ENCODE measurements at regions not wholly inside any gene's neighbourhood (a gene's known extent, or its start where the extent isn't known, plus 50 kb on each side); places are given as distances from the start of the nearest gene placed in this dataset.

- Histone ChIP-seq H3K36me3 (replicated peaks; ENCODE audit: insufficient read depth, low read length) (no peaks in the 10 kb centered on the region), H3K4me3 (ENCODE audit: low read length) (no peak overlapping the region), H3K4me2 (ENCODE audit: low read depth, low read length) (no peak overlapping the region), H3K27ac (ENCODE audit: low read length) (no peak overlapping the region), H4K20me1 (ENCODE audit: insufficient read depth, low read length) (no peaks in the 10 kb centered on the region), H3F3A (ENCODE audit: insufficient read depth, low read length) (no peaks in the 10 kb centered on the region), H3K9ac (ENCODE audit: low read length) (no peak overlapping the region), H3K27me3 (replicated peaks; ENCODE audit: insufficient read depth, low read length) (no peaks in the 10 kb centered on the region), H3K79me2 (ENCODE audit: low read length) (no peaks in the 10 kb centered on the region), H2AFZ (ENCODE audit: low read length) (no peak overlapping the region), H3K9me3 (replicated peaks; ENCODE audit: insufficient read depth, low read length) (no peaks in the 10 kb centered on the region), H3K9me2 (replicated peaks; ENCODE audit: insufficient read depth, low read length) (no peaks in the 10 kb centered on the region), H3K4me1 (ENCODE audit: low read length) (no peaks in the 10 kb centered on the region)
- TF ChIP-seq EZH2phosphoT487 (IDR thresholded peaks at IDR 0.05; ENCODE audit: low read length) (no peak), EZH2 (optimal IDR thresholded peaks at IDR 0.05; ENCODE audit: low read depth, low read length) (no peak), CTCF (IDR thresholded peaks at IDR 0.05; ENCODE audit: low read length) (no peak)
- DNase-seq: no peak
Measured at GRCh38 chr12:118586433-118586832, 210.1 kb downstream of the SUDS3 start.

- no peaks in the 10 kb centered on the region for H3F3A ChIP-seq (ENCODE audit: insufficient read depth, low read length)
- no peak overlapping the region for H2AFZ ChIP-seq (ENCODE audit: low read length)
- no peaks in the 10 kb centered on the region for H3K9me3 ChIP-seq (replicated peaks; ENCODE audit: insufficient read depth, low read length)
- no peaks in the 10 kb centered on the region for H3K4me1 ChIP-seq (ENCODE audit: low read length)
- H3K79me2 ChIP-seq (ENCODE audit: low read length): no peaks in the 10 kb centered on the region
- H3K36me3 ChIP-seq (replicated peaks; ENCODE audit: insufficient read depth, low read length): no peaks in the 10 kb centered on the region
- H3K4me3 ChIP-seq (ENCODE audit: low read length): no peak overlapping the region
- H3K4me2 ChIP-seq (ENCODE audit: low read depth, low read length): no peak overlapping the region
- no peak for TF ChIP-seq CTCF (IDR thresholded peaks at IDR 0.05; ENCODE audit: low read length)
- TF ChIP-seq EZH2phosphoT487 (IDR thresholded peaks at IDR 0.05; ENCODE audit: low read length): no peak
- no peak for TF ChIP-seq EZH2 (optimal IDR thresholded peaks at IDR 0.05; ENCODE audit: low read depth, low read length)
- H3K27me3 ChIP-seq (replicated peaks; ENCODE audit: insufficient read depth, low read length): no peaks in the 10 kb centered on the region
- no peaks in the 10 kb centered on the region for H4K20me1 ChIP-seq (ENCODE audit: insufficient read depth, low read length)
- no peaks in the 10 kb centered on the region for H3K9me2 ChIP-seq (replicated peaks; ENCODE audit: insufficient read depth, low read length)
- no peak overlapping the region for H3K27ac ChIP-seq (ENCODE audit: low read length)
- no peak for DNase-seq
- H3K9ac ChIP-seq (ENCODE audit: low read length): no peak overlapping the region
Measured at GRCh38 chr12:118589162-118589561, 212.8 kb downstream of the SUDS3 start.

GRCh38 chr12:118590406-118591150, 214.2 kb downstream of the SUDS3 start:
- Histone ChIP-seq H3K9ac (ENCODE audit: low read length) (no peak overlapping the region), H3K36me3 (replicated peaks; ENCODE audit: insufficient read depth, low read length) (no peaks in the 10 kb centered on the region), H3K9me3 (replicated peaks; ENCODE audit: insufficient read depth, low read length) (no peaks in the 10 kb centered on the region), H2AFZ (ENCODE audit: low read length) (no peak overlapping the region), H3K27me3 (replicated peaks; ENCODE audit: insufficient read depth, low read length) (no peaks in the 10 kb centered on the region), H3F3A (ENCODE audit: insufficient read depth, low read length) (no peaks in the 10 kb centered on the region), H3K4me1 (ENCODE audit: low read length) (no peaks in the 10 kb centered on the region), H4K20me1 (ENCODE audit: insufficient read depth, low read length) (no peaks in the 10 kb centered on the region), H3K9me2 (replicated peaks; ENCODE audit: insufficient read depth, low read length) (no peaks in the 10 kb centered on the region), H3K27ac (ENCODE audit: low read length) (no peak overlapping the region), H3K79me2 (ENCODE audit: low read length) (no peaks in the 10 kb centered on the region), H3K4me2 (ENCODE audit: low read depth, low read length) (no peak overlapping the region), H3K4me3 (ENCODE audit: low read length) (no peak overlapping the region)
- DNase-seq: no peak
- TF ChIP-seq EZH2phosphoT487 (IDR thresholded peaks at IDR 0.05; ENCODE audit: low read length) (no peak), CTCF (IDR thresholded peaks at IDR 0.05; ENCODE audit: low read length) (no peak), EZH2 (optimal IDR thresholded peaks at IDR 0.05; ENCODE audit: low read depth, low read length) (no peak)
